GM23338 (cell line): ENCODE measurements at regions not wholly inside any gene's neighbourhood (a gene's known extent, or its start where the extent isn't known, plus 50 kb on each side); places are given as distances from the start of the nearest gene placed in this dataset.

Source experiments
- ATAC-seq: fragments of 200-7000 bp; cut with Tn5 transposase; 3 replicates; pipeline ENCODE4 v1.9.1; 2020
- DNase-seq: peaks from one replicate; pipeline ENCODE4 v3.0.0-alpha.2; 2015; ENCODE audit warnings: low spot score
- H2AFZ ChIP-seq: fragments of 200-600 bp; sonication (generic); 2 replicates; pipeline ENCODE4 v1.8.0; 2016; ENCODE audit warnings: antibody characterized with exemption, mild to moderate bottlenecking, moderate library complexity
- H3F3A ChIP-seq: fragments of 200-600 bp; sonication (generic); replicated peaks from 2 replicates; pipeline ENCODE4 v1.8.0; 2017; ENCODE audit warnings: antibody characterized with exemption, mixed run types, low read depth
- H3K27ac ChIP-seq: fragments of 200-600 bp; sonication (generic); 2 replicates; pipeline ENCODE4 v1.6.1; 2016; ENCODE audit warnings: low read depth
- H3K27me3 ChIP-seq: fragments of 200-600 bp; sonication (generic); 2 replicates; pipeline ENCODE4 v1.8.0; 2016; ENCODE audit warnings: mild to moderate bottlenecking, mixed run types, moderate library complexity; ENCODE audit not compliant: insufficient read depth
- H3K36me3 ChIP-seq: fragments of 200-600 bp; sonication (generic); 2 replicates; pipeline ENCODE4 v1.8.0; 2016; ENCODE audit warnings: mild to moderate bottlenecking; ENCODE audit not compliant: insufficient read depth
- H3K4me1 ChIP-seq: fragments of 200-600 bp; sonication (generic); 2 replicates; pipeline ENCODE4 v1.8.0; 2016; ENCODE audit warnings: mild to moderate bottlenecking, moderate library complexity; ENCODE audit not compliant: insufficient read depth
- H3K4me2 ChIP-seq: fragments of 200-600 bp; sonication (generic); 2 replicates; pipeline ENCODE4 v1.7.1; 2017; ENCODE audit warnings: mixed run types
- H3K4me3 ChIP-seq: fragments of 200-600 bp; sonication (generic); 2 replicates; pipeline ENCODE4 v1.6.1; 2016; ENCODE audit warnings: mixed run types
- H3K79me2 ChIP-seq: fragments of 200-600 bp; sonication (generic); replicated peaks from 2 replicates; pipeline ENCODE4 v1.8.0; 2017; ENCODE audit warnings: mild to moderate bottlenecking; ENCODE audit not compliant: insufficient read depth
- H3K9me2 ChIP-seq: fragments of 200-600 bp; sonication (generic); 2 replicates; pipeline ENCODE4 v1.8.0; 2017; ENCODE audit not compliant: insufficient read depth
- H4K20me1 ChIP-seq: fragments of 200-600 bp; sonication (generic); replicated peaks from 2 replicates; pipeline ENCODE4 v1.8.0; 2017; ENCODE audit warnings: mild to moderate bottlenecking; ENCODE audit not compliant: insufficient read depth
- H3K27ac Mint-ChIP-seq: 2 replicates; pipeline ENCODE4 v1.8.0; 2020; ENCODE audit warnings: inconsistent platforms, mild to moderate bottlenecking, moderate library complexity, mixed read lengths
- H3K27me3 Mint-ChIP-seq: 3 replicates; pipeline ENCODE4 v1.8.0; 2022; ENCODE audit warnings: low read depth, mild to moderate bottlenecking, moderate library complexity, mixed read lengths, inconsistent platforms; ENCODE audit not compliant: insufficient read depth, poor library complexity
- H3K36me3 Mint-ChIP-seq: 3 replicates; pipeline ENCODE4 v1.8.0; 2021; ENCODE audit warnings: low read depth, mild to moderate bottlenecking, inconsistent platforms, moderate library complexity, mixed read lengths
- H3K4me1 Mint-ChIP-seq: 3 replicates; pipeline ENCODE4 v1.8.0; 2020; ENCODE audit warnings: mild to moderate bottlenecking, inconsistent platforms, mixed read lengths
- H3K4me3 Mint-ChIP-seq: 3 replicates; pipeline ENCODE4 v1.8.0; 2021; ENCODE audit warnings: moderate library complexity, mild to moderate bottlenecking, inconsistent platforms, mixed read lengths
- H3K9me3 Mint-ChIP-seq: 3 replicates; pipeline ENCODE4 v1.8.0; 2020; ENCODE audit warnings: moderate library complexity, mild to moderate bottlenecking, inconsistent platforms, mixed read lengths
- EZH2 ChIP-seq: fragments of 200-600 bp; sonication (generic); IDR thresholded peaks from one replicate; pipeline ENCODE4 v1.8.0; 2017; ENCODE audit warnings: antibody characterized with exemption, mild to moderate bottlenecking, low read depth; ENCODE audit not compliant: unreplicated experiment
- EZH2phosphoT487 ChIP-seq: fragments of 200-600 bp; sonication (generic); IDR thresholded peaks from one replicate; pipeline ENCODE4 v1.8.1; 2018; ENCODE audit warnings: antibody characterized with exemption; ENCODE audit not compliant: unreplicated experiment
- NANOG ChIP-seq: IDR thresholded peaks from 2 replicates; pipeline ENCODE4 v1.6.1; 2016; ENCODE audit warnings: antibody characterized with exemption, borderline replicate concordance
- POLR2AphosphoS5 ChIP-seq: IDR thresholded peaks from 2 replicates; pipeline ENCODE4 v1.6.1; 2016; ENCODE audit warnings: antibody characterized with exemption, low read depth
- STAT1 ChIP-seq: IDR thresholded peaks from one replicate; pipeline ENCODE4 v1.6.1; 2016; ENCODE audit warnings: antibody characterized with exemption; ENCODE audit not compliant: unreplicated experiment
- ZNF114 ChIP-seq: fragments of 250-450 bp; sonication (Bioruptor Pico); IDR thresholded peaks from 2 replicates; pipeline ENCODE4 v1.5.0; 2020; ENCODE audit warnings: mild to moderate bottlenecking, moderate library complexity
- TF ChIP-seq, protein P1 (sequence below): IDR thresholded peaks from 2 replicates; pipeline ENCODE4 v1.6.1; 2016; ENCODE audit warnings: antibody characterized with exemption
- TF ChIP-seq, protein P2 (sequence below): fragments of 250-450 bp; sonication (Bioruptor Pico); IDR thresholded peaks from 2 replicates; pipeline ENCODE4 v1.5.0; 2020; ENCODE audit warnings: mild to moderate bottlenecking, moderate library complexity
- TF ChIP-seq, protein P3 (sequence below), 2 experiments: fragments of 200-600 bp in 1 of 2; sonication (generic) in 1 of 2; conservative IDR thresholded peaks; 2 replicates each; pipeline versions ENCODE4 v1.5.1 to v1.6.1; 2016 to 2017; ENCODE audit warnings: antibody characterized with exemption in 2 of 2, low read depth in 2 of 2, mild to moderate bottlenecking in 2 of 2, moderate library complexity in 1 of 2

DNA sequence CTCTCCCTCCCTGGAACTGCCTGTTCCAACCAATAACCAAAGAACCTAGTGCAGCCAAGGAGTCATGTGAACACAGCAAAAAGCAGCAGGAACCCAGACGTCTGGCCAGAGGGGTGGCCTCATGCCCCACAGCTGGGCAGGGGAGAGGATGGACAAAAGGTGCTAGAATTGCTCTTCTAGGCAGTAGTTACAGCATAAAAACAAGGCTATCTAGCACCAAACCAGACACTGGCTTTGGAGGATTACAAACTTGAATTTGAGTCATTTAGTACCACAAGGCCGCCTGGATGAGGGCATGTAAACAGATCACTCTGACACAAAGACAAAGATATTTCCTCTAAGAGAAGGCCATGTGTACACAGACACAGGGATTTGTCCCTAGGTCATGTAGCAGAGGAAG lies 423.3 kb upstream of the MAF start:
- H3K4me1 ChIP-seq = no peaks in the 10 kb centered on the region
- H3K9me3 Mint-ChIP-seq = no peaks in the 10 kb centered on the region
- H4K20me1 ChIP-seq = no peaks in the 10 kb centered on the region
- no peak overlapping the region for H3K27ac Mint-ChIP-seq
- H3K4me3 ChIP-seq = no peak overlapping the region
- H2AFZ ChIP-seq = no peak overlapping the region
- H3K36me3 ChIP-seq = no peaks in the 10 kb centered on the region
- peaks cover 15% of the 10 kb centered on the region for H3K9me2 ChIP-seq
- DNase-seq (no peak), ATAC-seq (no peak)
- no peak overlapping the region for H3K4me3 Mint-ChIP-seq
- H3K27ac ChIP-seq = no peak overlapping the region
- no peaks in the 10 kb centered on the region for H3K27me3 ChIP-seq
- no peaks in the 10 kb centered on the region for H3K36me3 Mint-ChIP-seq
- H3K79me2 ChIP-seq = no peaks in the 10 kb centered on the region
- H3K27me3 Mint-ChIP-seq = no peaks in the 10 kb centered on the region
- TF ChIP-seq, protein P1, sequence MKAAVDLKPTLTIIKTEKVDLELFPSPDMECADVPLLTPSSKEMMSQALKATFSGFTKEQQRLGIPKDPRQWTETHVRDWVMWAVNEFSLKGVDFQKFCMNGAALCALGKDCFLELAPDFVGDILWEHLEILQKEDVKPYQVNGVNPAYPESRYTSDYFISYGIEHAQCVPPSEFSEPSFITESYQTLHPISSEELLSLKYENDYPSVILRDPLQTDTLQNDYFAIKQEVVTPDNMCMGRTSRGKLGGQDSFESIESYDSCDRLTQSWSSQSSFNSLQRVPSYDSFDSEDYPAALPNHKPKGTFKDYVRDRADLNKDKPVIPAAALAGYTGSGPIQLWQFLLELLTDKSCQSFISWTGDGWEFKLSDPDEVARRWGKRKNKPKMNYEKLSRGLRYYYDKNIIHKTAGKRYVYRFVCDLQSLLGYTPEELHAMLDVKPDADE = no peak
- TF ChIP-seq, protein P2, sequence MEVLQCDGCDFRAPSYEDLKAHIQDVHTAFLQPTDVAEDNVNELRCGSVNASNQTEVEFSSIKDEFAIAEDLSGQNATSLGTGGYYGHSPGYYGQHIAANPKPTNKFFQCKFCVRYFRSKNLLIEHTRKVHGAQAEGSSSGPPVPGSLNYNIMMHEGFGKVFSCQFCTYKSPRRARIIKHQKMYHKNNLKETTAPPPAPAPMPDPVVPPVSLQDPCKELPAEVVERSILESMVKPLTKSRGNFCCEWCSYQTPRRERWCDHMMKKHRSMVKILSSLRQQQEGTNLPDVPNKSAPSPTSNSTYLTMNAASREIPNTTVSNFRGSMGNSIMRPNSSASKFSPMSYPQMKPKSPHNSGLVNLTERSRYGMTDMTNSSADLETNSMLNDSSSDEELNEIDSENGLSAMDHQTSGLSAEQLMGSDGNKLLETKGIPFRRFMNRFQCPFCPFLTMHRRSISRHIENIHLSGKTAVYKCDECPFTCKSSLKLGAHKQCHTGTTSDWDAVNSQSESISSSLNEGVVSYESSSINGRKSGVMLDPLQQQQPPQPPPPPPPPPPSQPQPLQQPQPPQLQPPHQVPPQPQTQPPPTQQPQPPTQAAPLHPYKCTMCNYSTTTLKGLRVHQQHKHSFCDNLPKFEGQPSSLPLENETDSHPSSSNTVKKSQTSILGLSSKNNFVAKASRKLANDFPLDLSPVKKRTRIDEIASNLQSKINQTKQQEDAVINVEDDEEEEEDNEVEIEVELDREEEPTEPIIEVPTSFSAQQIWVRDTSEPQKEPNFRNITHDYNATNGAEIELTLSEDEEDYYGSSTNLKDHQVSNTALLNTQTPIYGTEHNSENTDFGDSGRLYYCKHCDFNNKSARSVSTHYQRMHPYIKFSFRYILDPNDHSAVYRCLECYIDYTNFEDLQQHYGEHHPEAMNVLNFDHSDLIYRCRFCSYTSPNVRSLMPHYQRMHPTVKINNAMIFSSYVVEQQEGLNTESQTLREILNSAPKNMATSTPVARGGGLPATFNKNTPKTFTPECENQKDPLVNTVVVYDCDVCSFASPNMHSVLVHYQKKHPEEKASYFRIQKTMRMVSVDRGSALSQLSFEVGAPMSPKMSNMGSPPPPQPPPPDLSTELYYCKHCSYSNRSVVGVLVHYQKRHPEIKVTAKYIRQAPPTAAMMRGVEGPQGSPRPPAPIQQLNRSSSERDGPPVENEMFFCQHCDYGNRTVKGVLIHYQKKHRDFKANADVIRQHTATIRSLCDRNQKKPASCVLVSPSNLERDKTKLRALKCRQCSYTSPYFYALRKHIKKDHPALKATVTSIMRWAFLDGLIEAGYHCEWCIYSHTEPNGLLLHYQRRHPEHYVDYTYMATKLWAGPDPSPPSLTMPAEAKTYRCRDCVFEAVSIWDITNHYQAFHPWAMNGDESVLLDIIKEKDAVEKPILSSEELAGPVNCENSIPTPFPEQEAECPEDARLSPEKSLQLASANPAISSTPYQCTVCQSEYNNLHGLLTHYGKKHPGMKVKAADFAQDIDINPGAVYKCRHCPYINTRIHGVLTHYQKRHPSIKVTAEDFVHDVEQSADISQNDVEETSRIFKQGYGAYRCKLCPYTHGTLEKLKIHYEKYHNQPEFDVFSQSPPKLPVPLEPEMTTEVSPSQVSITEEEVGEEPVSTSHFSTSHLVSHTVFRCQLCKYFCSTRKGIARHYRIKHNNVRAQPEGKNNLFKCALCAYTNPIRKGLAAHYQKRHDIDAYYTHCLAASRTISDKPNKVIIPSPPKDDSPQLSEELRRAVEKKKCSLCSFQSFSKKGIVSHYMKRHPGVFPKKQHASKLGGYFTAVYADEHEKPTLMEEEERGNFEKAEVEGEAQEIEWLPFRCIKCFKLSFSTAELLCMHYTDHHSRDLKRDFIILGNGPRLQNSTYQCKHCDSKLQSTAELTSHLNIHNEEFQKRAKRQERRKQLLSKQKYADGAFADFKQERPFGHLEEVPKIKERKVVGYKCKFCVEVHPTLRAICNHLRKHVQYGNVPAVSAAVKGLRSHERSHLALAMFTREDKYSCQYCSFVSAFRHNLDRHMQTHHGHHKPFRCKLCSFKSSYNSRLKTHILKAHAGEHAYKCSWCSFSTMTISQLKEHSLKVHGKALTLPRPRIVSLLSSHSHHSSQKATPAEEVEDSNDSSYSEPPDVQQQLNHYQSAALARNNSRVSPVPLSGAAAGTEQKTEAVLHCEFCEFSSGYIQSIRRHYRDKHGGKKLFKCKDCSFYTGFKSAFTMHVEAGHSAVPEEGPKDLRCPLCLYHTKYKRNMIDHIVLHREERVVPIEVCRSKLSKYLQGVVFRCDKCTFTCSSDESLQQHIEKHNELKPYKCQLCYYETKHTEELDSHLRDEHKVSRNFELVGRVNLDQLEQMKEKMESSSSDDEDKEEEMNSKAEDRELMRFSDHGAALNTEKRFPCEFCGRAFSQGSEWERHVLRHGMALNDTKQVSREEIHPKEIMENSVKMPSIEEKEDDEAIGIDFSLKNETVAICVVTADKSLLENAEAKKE (CRISPR knock-in tag) = no peak
- no peak for TF ChIP-seq EZH2
- TF ChIP-seq EZH2phosphoT487 = no peak
- no peak for TF ChIP-seq NANOG
- TF ChIP-seq, protein P3, sequence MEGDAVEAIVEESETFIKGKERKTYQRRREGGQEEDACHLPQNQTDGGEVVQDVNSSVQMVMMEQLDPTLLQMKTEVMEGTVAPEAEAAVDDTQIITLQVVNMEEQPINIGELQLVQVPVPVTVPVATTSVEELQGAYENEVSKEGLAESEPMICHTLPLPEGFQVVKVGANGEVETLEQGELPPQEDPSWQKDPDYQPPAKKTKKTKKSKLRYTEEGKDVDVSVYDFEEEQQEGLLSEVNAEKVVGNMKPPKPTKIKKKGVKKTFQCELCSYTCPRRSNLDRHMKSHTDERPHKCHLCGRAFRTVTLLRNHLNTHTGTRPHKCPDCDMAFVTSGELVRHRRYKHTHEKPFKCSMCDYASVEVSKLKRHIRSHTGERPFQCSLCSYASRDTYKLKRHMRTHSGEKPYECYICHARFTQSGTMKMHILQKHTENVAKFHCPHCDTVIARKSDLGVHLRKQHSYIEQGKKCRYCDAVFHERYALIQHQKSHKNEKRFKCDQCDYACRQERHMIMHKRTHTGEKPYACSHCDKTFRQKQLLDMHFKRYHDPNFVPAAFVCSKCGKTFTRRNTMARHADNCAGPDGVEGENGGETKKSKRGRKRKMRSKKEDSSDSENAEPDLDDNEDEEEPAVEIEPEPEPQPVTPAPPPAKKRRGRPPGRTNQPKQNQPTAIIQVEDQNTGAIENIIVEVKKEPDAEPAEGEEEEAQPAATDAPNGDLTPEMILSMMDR (conservative IDR thresholded peaks at IDR 0.05; ENCODE audit: low read depth in 2 of 2) = no peak
- TF ChIP-seq STAT1 = no peak
- TF ChIP-seq ZNF114 (CRISPR knock-in tag) = no peak
- TF ChIP-seq POLR2AphosphoS5 = no peak
- H3K4me2 ChIP-seq = no peak overlapping the region
- peaks cover 3% of the 10 kb centered on the region; the same call in 2 of the 3 replicates for H3K4me1 Mint-ChIP-seq
- H3F3A ChIP-seq = no peaks in the 10 kb centered on the region
